Right cardiac atrium (tissue), 5 donors: ENCODE measurements at regions not wholly inside any gene's neighbourhood (a gene's known extent, or its start where the extent isn't known, plus 50 kb on each side); places are given as distances from the start of the nearest gene placed in this dataset.

Experiments used
- ATAC-seq, 2 donors: fragments of 200-7000 bp; cut with Tn5 transposase; one replicate each; pipeline versions ENCODE4 v1.8.0 to v1.9.1; 2020; ENCODE audit warnings: moderate library complexity in 2 of 2, mild to moderate bottlenecking in 1 of 2
- DNase-seq, 3 donors: peaks; one replicate each; pipeline ENCODE4 v3.0.0-alpha.2; 2020
- H3K27ac ChIP-seq: one replicate; pipeline ENCODE4 v1.5.1; 2013; ENCODE audit warnings: mild to moderate bottlenecking, low read length, control low read depth, moderate library complexity
- H3K27me3 ChIP-seq: one replicate; pipeline ENCODE4 v1.6.1; 2013; ENCODE audit not compliant: control insufficient read depth, insufficient read depth
- H3K4me1 ChIP-seq: one replicate; pipeline ENCODE4 v1.6.1; 2013; ENCODE audit warnings: low read length; ENCODE audit not compliant: control insufficient read depth, insufficient read depth
- H3K4me3 ChIP-seq: one replicate; pipeline ENCODE4 v1.5.1; 2013; ENCODE audit warnings: low read length, control low read depth
- H3K9me3 ChIP-seq: one replicate; pipeline ENCODE4 v1.6.1; 2013; ENCODE audit warnings: low read length; ENCODE audit not compliant: control insufficient read depth
- WGBS: extraction: QIAGEN DNeasy Blood & Tissue Kit; methylation state at CpG from one replicate; pipeline ENCODE4 v1.1.7; 2013; 5-methylcytosine and 5-hydroxymethylcytosine counted together
- intact Hi-C, 4 donors: fragments of 100-400 bp; cut with DNase I; formaldehyde crosslinking; loops; one replicate each; pipeline versions ENCODE4 v1.11.0 to v1.14.0; 2022 to 2023
- donor health status: healthy with polysubstance abuse.
- donor health status: DM: no; HTN: yes; CAD: no.
- donor health status: DM: no; HTN: no; CAD: no.
- donor health status: DM: no; HTN: yes; CAD: no; lungs with severe emphysema.
- donor health status: DM: yes; HTN: yes; CAD: no.

- WGBS = 92% methylated on average over 6 of the region's 6 CpGs
- intact Hi-C loops = no loop called here
- Histone ChIP-seq H3K9me3 (no peaks in the 10 kb centered on the region), H3K4me3 (no peak overlapping the region), H3K4me1 (peaks cover 2% of the 10 kb centered on the region), H3K27ac (no peak overlapping the region), H3K27me3 (no peaks in the 10 kb centered on the region)
- no peak for DNase-seq
- no peak for ATAC-seq
Measured at GRCh38 chr10:17516376-17516775, 62.0 kb upstream of the ST8SIA6 start.

- no peaks in the 10 kb centered on the region for H3K9me3 ChIP-seq
- no peak overlapping the region for H3K4me3 ChIP-seq
- intact Hi-C loops = no loop called here
- peak overlapping the region; percentile 48 for H3K27ac ChIP-seq
- H3K4me1 ChIP-seq = peaks cover 2% of the 10 kb centered on the region
- WGBS = 61% methylated on average over 5 of the region's 5 CpGs
- DNase-seq = peak in 2 of 3 donors; percentile 60 to 67
- ATAC-seq = peak; percentile 89 to 97
- H3K27me3 ChIP-seq = no peaks in the 10 kb centered on the region
Measured at GRCh38 chr10:17512341-17513001, 58.1 kb upstream of the ST8SIA6 start.

DNA sequence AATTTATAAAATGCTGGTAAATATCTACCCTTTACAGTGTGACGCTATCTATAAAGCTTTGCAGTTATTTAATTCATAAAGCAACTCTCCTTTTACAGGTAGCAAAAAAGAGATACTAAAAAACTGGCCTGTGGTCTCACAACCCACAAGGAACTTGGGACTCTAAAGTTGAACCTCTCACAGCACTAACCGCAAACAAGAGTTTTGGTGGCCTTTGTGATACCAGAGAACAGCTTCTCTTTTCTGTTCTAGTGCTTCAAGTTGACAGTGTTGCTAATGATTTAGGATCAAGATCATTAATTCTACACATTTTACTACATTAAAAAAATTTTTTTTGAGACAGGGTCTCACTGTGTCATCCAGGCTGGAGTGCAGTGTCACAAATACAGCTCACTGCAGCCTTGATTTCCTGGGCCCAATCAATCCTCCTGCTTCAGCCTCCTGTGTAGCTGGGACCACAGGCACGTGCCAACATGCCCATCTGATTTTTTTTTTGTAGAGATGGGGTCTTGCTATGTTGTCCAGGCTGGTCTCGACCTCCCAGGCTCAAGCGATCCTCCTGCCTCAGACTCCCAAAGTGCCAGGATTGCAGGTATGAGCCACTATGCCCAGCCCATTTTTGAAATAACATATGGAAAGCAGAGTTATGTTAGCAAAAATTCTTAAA lies 56.0 kb upstream of the ST8SIA6 start:
- Histone ChIP-seq H3K4me3 (no peak overlapping the region), H3K9me3 (no peaks in the 10 kb centered on the region), H3K27me3 (no peaks in the 10 kb centered on the region), H3K27ac (no peak overlapping the region), H3K4me1 (peaks cover 2% of the 10 kb centered on the region)
- WGBS = 83% methylated on average over 5 of the region's 5 CpGs
- intact Hi-C loops = no loop called here
- no peak for ATAC-seq
- no peak for DNase-seq

DNA sequence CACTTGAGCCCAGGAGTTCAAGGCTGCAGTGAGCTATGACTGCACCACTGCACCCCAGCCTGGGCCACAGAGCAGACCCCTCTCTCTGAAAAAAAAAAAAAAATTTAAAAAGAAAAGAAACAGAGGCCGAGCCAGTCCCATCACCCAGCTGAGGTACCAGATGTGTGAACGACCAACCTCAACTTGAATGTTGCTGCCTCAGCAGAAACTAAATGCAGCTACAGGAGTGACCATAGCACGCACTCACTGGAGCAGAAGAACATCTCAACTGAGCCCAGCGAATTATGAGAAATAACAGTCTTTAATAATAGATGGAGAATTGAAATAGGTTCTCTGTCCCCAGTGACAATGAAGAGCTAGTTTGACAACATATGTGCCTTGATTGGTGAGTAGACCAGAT lies 53.1 kb upstream of the ST8SIA6 start:
- intact Hi-C loops = no loop called here
- no peak overlapping the region for H3K27ac ChIP-seq
- no peaks in the 10 kb centered on the region for H3K27me3 ChIP-seq
- H3K4me3 ChIP-seq = no peak overlapping the region
- H3K9me3 ChIP-seq = no peaks in the 10 kb centered on the region
- DNase-seq (no peak), ATAC-seq (no peak)
- WGBS = 90% methylated on average over 4 of the region's 4 CpGs
- H3K4me1 ChIP-seq = peaks cover 2% of the 10 kb centered on the region

GRCh38 chr10:17506856-17507471 lies 52.6 kb upstream of the ST8SIA6 start:
- H3K4me3 ChIP-seq = no peak overlapping the region
- no peaks in the 10 kb centered on the region for H3K4me1 ChIP-seq
- intact Hi-C loops = no loop called here
- no peaks in the 10 kb centered on the region for H3K27me3 ChIP-seq
- H3K9me3 ChIP-seq = no peaks in the 10 kb centered on the region
- DNase-seq (no peak), ATAC-seq (no peak)
- 92% methylated on average over 3 of the region's 3 CpGs for WGBS
- H3K27ac ChIP-seq = no peak overlapping the region

DNA sequence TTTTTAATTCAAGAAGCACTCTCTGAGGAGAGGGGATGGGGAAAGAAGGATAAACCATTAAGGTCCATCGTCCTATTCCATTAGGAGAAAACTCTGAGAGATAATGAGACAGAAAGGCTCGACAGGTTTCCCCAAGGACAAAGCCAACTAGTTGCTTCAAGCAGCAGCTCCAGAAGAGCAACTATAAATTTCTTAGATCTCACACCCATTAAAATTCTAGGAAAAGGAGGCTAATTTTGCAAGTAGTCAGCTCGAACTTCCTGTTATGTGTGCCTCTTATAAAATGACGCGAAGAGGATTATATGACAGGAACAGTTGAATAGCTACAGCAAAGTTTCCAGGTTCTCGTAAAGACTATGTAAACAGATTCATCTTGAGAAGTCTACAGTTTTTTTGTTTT lies 52.0 kb upstream of the ST8SIA6 start:
- ATAC-seq (no peak), DNase-seq (no peak)
- Histone ChIP-seq H3K27me3 (no peaks in the 10 kb centered on the region), H3K4me1 (no peaks in the 10 kb centered on the region), H3K9me3 (no peaks in the 10 kb centered on the region), H3K27ac (no peak overlapping the region), H3K4me3 (no peak overlapping the region)
- intact Hi-C loops = no loop called here
- 78% methylated on average over 6 of the region's 6 CpGs for WGBS

DNA sequence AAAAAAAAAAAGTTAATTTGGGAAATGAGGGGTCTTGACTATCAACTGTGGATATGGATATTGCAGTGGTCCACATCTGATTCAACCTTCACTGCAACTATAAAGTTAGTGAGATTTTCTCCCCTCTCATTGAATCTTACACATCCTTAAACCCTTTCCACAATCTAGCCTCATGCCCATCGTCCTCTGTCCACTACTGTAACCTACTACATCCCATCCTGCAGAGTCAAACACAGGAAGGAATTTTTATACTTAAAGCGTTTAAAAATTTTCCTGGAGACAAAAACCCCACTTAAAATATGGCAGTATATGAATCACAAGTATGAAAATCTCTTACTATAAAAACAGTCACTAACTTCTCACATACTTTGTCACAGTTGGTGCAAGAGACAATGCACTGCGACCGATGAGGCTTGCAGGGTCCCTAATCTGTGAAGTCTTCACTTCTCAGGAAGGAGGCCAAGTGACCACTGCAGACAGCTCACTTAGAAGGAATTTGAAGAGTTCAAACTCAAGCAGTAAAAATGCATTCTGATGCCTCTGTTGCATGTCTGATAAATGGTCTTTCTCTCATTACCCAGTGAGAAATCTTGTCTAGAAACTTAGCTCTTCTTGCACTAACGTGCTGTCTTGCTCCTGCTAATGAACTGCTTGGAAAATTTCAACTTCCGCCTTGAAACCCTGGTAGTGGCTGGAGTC lies 50.3 kb upstream of the ST8SIA6 start:
- DNase-seq (no peak), ATAC-seq (no peak)
- no peaks in the 10 kb centered on the region for H3K27me3 ChIP-seq
- H3K4me1 ChIP-seq = no peaks in the 10 kb centered on the region
- H3K4me3 ChIP-seq = no peak overlapping the region
- no peaks in the 10 kb centered on the region for H3K9me3 ChIP-seq
- 68% methylated on average over 6 of the region's 6 CpGs for WGBS
- intact Hi-C loops = no loop called here
- no peak overlapping the region for H3K27ac ChIP-seq
